COLO829 (cell line): ENCODE measurements at regions not wholly inside any gene's neighbourhood (a gene's known extent, or its start where the extent isn't known, plus 50 kb on each side); places are given as distances from the start of the nearest gene placed in this dataset.
"Not testable (repeated sequence)": the region's sequence is repeated elsewhere in the genome, so short reads cannot be mapped to it uniquely, and the experiment has no call there.

ENCODE experiments used
- DNase-seq: peaks from one replicate; pipeline ENCODE4 v3.0.0; 2012; ENCODE audit warnings: low spot score

GRCh38 chr13:50646070-50646469 is 197.4 kb downstream of the DLEU7 start:
- peak; percentile 15 for DNase-seq

GRCh38 chr13:50649211-50649610 is 194.3 kb downstream of the DLEU7 start:
- DNase-seq = peak; percentile 3

- DNase-seq = no peak
Measured at GRCh38 chr13:50650592-50651504, 192.6 kb downstream of the DLEU7 start.

GRCh38 chr13:50651922-50652321 is 191.6 kb downstream of the DLEU7 start:
- no peak for DNase-seq

- no peak for DNase-seq
Measured at GRCh38 chr13:50654331-50654730, 189.2 kb downstream of the DLEU7 start.

GRCh38 chr13:50661881-50662280 is 181.6 kb downstream of the DLEU7 start:
- DNase-seq = not testable (repeated sequence)

GRCh38 chr13:50664951-50665350 is 178.5 kb downstream of the DLEU7 start:
- DNase-seq = no peak

GRCh38 chr13:50668049-50668448 is 175.4 kb downstream of the DLEU7 start:
- DNase-seq = no peak

- DNase-seq = no peak
Measured at GRCh38 chr13:50668691-50669271, 174.7 kb downstream of the DLEU7 start.

GRCh38 chr13:50670272-50670671 is 173.2 kb downstream of the DLEU7 start:
- no peak for DNase-seq

GRCh38 chr13:50670847-50671496 is 172.5 kb downstream of the DLEU7 start:
- DNase-seq = no peak

GRCh38 chr13:50671497-50671850 is 172.0 kb downstream of the DLEU7 start:
- no peak for DNase-seq

- DNase-seq = peak; percentile 23
Measured at GRCh38 chr13:50672025-50672424, 171.5 kb downstream of the DLEU7 start.

GRCh38 chr13:50675651-50676050 is 167.8 kb downstream of the DLEU7 start:
- DNase-seq = no peak

- DNase-seq = no peak
Measured at GRCh38 chr13:50676602-50677001, 166.9 kb downstream of the DLEU7 start.

- DNase-seq = no peak
Measured at GRCh38 chr13:50677258-50677657, 166.2 kb downstream of the DLEU7 start.

- peak; percentile 79 for DNase-seq
Measured at GRCh38 chr13:50677687-50678463, 165.6 kb downstream of the DLEU7 start.

- DNase-seq = no peak
Measured at GRCh38 chr13:50678464-50679162, 164.9 kb downstream of the DLEU7 start.

- no peak for DNase-seq
Measured at GRCh38 chr13:50679321-50679720, 164.2 kb downstream of the DLEU7 start.

- DNase-seq = no peak
Measured at GRCh38 chr13:50682002-50682401, 161.5 kb downstream of the DLEU7 start.

GRCh38 chr13:50682966-50683365 is 160.5 kb downstream of the DLEU7 start:
- DNase-seq = peak; percentile 40

- DNase-seq = no peak
Measured at GRCh38 chr13:50684366-50684765, 159.1 kb downstream of the DLEU7 start.
